ENCODE measurements at regions not wholly inside any gene's neighbourhood (a gene's known extent, or its start where the extent isn't known, plus 50 kb on each side); places are given as distances from the start of the nearest gene placed in this dataset.
A peak's percentile ranks its signal among the peaks of the same experiment; 100 is the strongest.

DNA sequence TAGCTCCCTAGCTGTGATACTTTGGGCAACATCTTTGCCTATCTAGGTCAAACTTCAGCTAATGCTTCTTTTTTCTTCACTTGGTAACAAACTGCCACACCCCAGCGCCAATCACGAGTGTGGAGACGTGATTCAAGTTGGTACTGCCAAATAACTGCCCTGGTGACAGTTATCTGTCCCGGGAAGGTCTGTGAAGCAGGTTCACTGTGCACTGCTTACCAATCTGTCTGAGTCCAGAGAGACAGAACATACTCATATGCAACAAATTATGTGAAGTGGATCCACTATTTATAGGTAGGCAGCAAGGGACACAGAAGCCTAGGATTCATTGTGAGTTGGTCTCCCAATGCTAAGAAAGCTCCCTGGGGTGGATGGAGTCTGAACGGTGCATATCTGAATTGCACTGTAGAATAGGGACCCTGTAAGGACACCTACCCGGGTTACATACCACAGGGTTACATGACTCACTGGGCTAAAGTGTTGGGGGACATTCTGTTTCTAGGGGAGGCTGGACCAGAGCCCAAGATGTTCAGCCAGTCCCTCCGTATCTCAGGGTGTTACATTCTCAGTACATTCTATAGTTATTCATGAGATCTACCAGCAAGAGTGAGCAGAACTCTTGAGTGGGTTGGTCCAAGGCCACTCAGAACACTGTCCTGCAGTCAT, 95.4 kb upstream of the STC2 start:
- no peak for DNase-seq
- H3K4me3 ChIP-seq: no peak overlapping the region
- H3K4me1 ChIP-seq: no peaks in the 10 kb centered on the region
- WGBS, 2 donors: 85 to 93% methylated on average over 4 to 7 of the region's 7 CpGs
- no peaks in the 10 kb centered on the region for H3K27me3 ChIP-seq
- H3K9me3 ChIP-seq: peaks cover 0 to 16% (median 6%) of the 10 kb centered on the region in 4 donors
- H3K27ac ChIP-seq: no peak overlapping the region
- TF ChIP-seq EP300 (IDR thresholded peaks at IDR 0.05) (no peak), POLR2A (IDR thresholded peaks at IDR 0.05) (no peak), POLR2AphosphoS5 (IDR thresholded peaks at IDR 0.05) (no peak)
- TF ChIP-seq, protein P1, sequence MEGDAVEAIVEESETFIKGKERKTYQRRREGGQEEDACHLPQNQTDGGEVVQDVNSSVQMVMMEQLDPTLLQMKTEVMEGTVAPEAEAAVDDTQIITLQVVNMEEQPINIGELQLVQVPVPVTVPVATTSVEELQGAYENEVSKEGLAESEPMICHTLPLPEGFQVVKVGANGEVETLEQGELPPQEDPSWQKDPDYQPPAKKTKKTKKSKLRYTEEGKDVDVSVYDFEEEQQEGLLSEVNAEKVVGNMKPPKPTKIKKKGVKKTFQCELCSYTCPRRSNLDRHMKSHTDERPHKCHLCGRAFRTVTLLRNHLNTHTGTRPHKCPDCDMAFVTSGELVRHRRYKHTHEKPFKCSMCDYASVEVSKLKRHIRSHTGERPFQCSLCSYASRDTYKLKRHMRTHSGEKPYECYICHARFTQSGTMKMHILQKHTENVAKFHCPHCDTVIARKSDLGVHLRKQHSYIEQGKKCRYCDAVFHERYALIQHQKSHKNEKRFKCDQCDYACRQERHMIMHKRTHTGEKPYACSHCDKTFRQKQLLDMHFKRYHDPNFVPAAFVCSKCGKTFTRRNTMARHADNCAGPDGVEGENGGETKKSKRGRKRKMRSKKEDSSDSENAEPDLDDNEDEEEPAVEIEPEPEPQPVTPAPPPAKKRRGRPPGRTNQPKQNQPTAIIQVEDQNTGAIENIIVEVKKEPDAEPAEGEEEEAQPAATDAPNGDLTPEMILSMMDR (IDR thresholded peaks at IDR 0.05): no peak
- no peaks in the 10 kb centered on the region for H3K36me3 ChIP-seq
- no peak for ATAC-seq (ENCODE audit: low FRiP score in 2 of 2)

DNA sequence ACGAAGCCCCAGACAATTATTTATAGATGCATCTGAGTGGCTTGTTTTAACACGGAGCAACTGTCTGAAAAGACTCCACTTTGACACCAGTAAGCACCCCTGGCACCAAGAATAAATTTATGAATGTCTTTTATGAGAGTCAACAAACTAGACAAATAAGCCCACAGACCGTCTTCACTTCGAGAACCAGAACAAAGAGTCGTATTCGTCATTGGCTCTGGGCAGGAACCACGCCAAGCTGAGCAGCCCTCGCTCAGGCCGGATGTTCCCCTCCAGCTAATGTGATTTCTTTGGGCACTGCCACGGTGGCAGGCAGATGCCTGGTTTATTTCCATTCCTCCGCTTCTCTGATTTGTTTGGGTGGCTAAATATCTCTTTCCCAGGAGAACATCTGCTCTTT, 91.9 kb upstream of the STC2 start:
- H3K4me3 ChIP-seq: no peak overlapping the region
- H3K27me3 ChIP-seq: no peaks in the 10 kb centered on the region
- 79 to 84% methylated on average over 11 of the region's 11 CpGs for WGBS, 2 donors
- no peak overlapping the region for H3K27ac ChIP-seq
- peaks cover 0 to 16% (median 6%) of the 10 kb centered on the region in 4 donors for H3K9me3 ChIP-seq
- H3K4me1 ChIP-seq: no peaks in the 10 kb centered on the region
- DNase-seq (no peak), ATAC-seq (ENCODE audit: low FRiP score in 2 of 2) (no peak)
- TF ChIP-seq POLR2AphosphoS5 (IDR thresholded peaks at IDR 0.05) (no peak), POLR2A (IDR thresholded peaks at IDR 0.05) (no peak), EP300 (IDR thresholded peaks at IDR 0.05) (no peak)
- TF ChIP-seq, protein P1 (IDR thresholded peaks at IDR 0.05): no peak
- no peaks in the 10 kb centered on the region for H3K36me3 ChIP-seq

DNA sequence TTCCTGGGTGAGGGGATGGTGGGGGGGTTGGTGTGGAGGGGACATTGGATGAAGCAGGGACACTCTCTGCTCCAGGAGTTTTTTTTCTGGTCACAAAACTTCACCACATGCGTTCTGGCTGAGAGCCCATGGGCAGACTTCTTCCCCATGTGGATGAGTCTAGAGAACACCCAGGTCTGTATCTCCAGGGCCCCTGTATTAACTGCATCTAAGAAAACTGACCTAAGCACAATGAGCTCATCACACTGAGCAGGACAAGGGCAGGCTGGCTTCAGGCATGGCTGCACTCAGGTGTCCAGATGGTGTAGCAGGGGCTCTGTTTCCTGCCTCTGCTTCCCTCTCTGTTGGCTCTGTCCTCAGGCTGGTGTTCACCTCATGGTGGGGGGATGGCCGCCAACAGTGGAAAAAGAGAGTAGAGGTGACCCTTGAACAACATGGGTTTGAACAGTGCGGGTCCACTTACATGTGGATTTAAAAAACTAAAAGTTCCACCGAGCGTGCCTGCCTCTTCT, 85.3 kb upstream of the STC2 start:
- Histone ChIP-seq H3K4me1 (no peaks in the 10 kb centered on the region), H3K27me3 (no peaks in the 10 kb centered on the region), H3K27ac (no peak overlapping the region), H3K9me3 (no peaks in the 10 kb centered on the region), H3K4me3 (no peak overlapping the region), H3K36me3 (no peaks in the 10 kb centered on the region)
- ATAC-seq (ENCODE audit: low FRiP score in 2 of 2): no peak
- WGBS, 2 donors: 89 to 90% methylated on average over 5 of the region's 5 CpGs
- DNase-seq: no peak
- no peak for TF ChIP-seq EP300 (IDR thresholded peaks at IDR 0.05)
- TF ChIP-seq POLR2AphosphoS5 (IDR thresholded peaks at IDR 0.05): no peak
- no peak for TF ChIP-seq POLR2A (IDR thresholded peaks at IDR 0.05)
- TF ChIP-seq, protein P1 (IDR thresholded peaks at IDR 0.05): no peak

DNA sequence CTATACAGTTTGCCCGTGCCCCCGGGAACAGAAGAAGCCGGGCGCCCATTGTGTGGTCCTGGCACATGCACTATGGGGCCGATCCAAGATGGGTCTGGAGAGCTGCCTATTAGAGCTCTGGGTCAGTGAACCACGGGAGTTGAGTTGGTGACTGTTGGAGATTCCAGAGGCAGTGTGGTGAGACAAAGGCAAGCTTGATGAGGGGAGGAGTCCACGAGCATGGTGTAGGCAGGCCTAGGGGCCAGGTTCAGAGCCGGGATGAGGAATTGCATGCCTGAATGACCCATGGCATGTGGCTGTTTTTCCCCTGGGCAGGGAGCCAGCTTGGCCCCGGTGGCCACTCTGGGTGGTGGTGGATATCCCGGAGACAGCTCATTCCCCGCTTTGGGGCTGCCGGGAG, 84.4 kb upstream of the STC2 start:
- DNase-seq: peak in 1 of 2 donors; percentile 59
- no peaks in the 10 kb centered on the region for H3K4me1 ChIP-seq
- H3K9me3 ChIP-seq: no peaks in the 10 kb centered on the region
- TF ChIP-seq, protein P1 (IDR thresholded peaks at IDR 0.05): no peak
- TF ChIP-seq POLR2AphosphoS5 (IDR thresholded peaks at IDR 0.05) (no peak), EP300 (IDR thresholded peaks at IDR 0.05) (no peak), POLR2A (IDR thresholded peaks at IDR 0.05) (no peak)
- peak in 1 of 2 donors; percentile 15 for ATAC-seq (ENCODE audit: low FRiP score in 2 of 2)
- H3K27me3 ChIP-seq: no peaks in the 10 kb centered on the region
- no peak overlapping the region for H3K27ac ChIP-seq
- no peak overlapping the region for H3K4me3 ChIP-seq
- H3K36me3 ChIP-seq: no peaks in the 10 kb centered on the region
- WGBS, 2 donors: 72 to 86% methylated on average over 11 to 12 of the region's 12 CpGs
